ENCODE measurements at regions not wholly inside any gene's neighbourhood (a gene's known extent, or its start where the extent isn't known, plus 50 kb on each side); places are given as distances from the start of the nearest gene placed in this dataset.

GRCh38 chr1:168375566-168376300, 95.1 kb downstream of the TBX19 start:
- no peak for TF ChIP-seq POLR2A (IDR thresholded peaks at IDR 0.05; ENCODE audit: low read length)
- TF ChIP-seq GATA1 (IDR thresholded peaks at IDR 0.05; ENCODE audit: low read depth, low read length): no peak
- DNase-seq: no peak

- TF ChIP-seq POLR2A (IDR thresholded peaks at IDR 0.05; ENCODE audit: low read length) (no peak), GATA1 (IDR thresholded peaks at IDR 0.05; ENCODE audit: low read depth, low read length) (no peak)
- peak in 1 of 2 experiments; percentile 24 for DNase-seq
These were observed 93.9 kb downstream of the TBX19 start for GRCh38 chr1:168374566-168374965.

GRCh38 chr1:168373869-168374268, 93.2 kb downstream of the TBX19 start:
- no peak for DNase-seq
- TF ChIP-seq GATA1 (IDR thresholded peaks at IDR 0.05; ENCODE audit: low read depth, low read length) (no peak), POLR2A (IDR thresholded peaks at IDR 0.05; ENCODE audit: low read length) (no peak)

- TF ChIP-seq GATA1 (IDR thresholded peaks at IDR 0.05; ENCODE audit: low read depth, low read length): no peak
- no peak for TF ChIP-seq POLR2A (IDR thresholded peaks at IDR 0.05; ENCODE audit: low read length)
- peak; percentile 22 to 33 for DNase-seq
These were observed 92.2 kb downstream of the TBX19 start for GRCh38 chr1:168372861-168373371.

GRCh38 chr1:168372307-168372706, 91.6 kb downstream of the TBX19 start:
- peak; percentile 22 to 61 for DNase-seq
- TF ChIP-seq GATA1 (IDR thresholded peaks at IDR 0.05; ENCODE audit: low read depth, low read length) (no peak), POLR2A (IDR thresholded peaks at IDR 0.05; ENCODE audit: low read length) (no peak)

- no peak for DNase-seq
- no peak for TF ChIP-seq GATA1 (IDR thresholded peaks at IDR 0.05; ENCODE audit: low read depth, low read length)
- TF ChIP-seq POLR2A (IDR thresholded peaks at IDR 0.05; ENCODE audit: low read length): no peak
These were observed 90.8 kb downstream of the TBX19 start for GRCh38 chr1:168371477-168371876.

GRCh38 chr1:168370586-168370985, 89.9 kb downstream of the TBX19 start:
- no peak for TF ChIP-seq POLR2A (IDR thresholded peaks at IDR 0.05; ENCODE audit: low read length)
- no peak for TF ChIP-seq GATA1 (IDR thresholded peaks at IDR 0.05; ENCODE audit: low read depth, low read length)

GRCh38 chr1:168369655-168370054, 89.0 kb downstream of the TBX19 start:
- no peak for DNase-seq
- no peak for TF ChIP-seq GATA1 (IDR thresholded peaks at IDR 0.05; ENCODE audit: low read depth, low read length)
- no peak for TF ChIP-seq POLR2A (IDR thresholded peaks at IDR 0.05; ENCODE audit: low read length)

More at GRCh38 chr1:168370586-168370985, 89.9 kb downstream of the TBX19 start:
- no peak for DNase-seq

- no peak for TF ChIP-seq GATA1 (IDR thresholded peaks at IDR 0.05; ENCODE audit: low read depth, low read length)
- TF ChIP-seq POLR2A (IDR thresholded peaks at IDR 0.05; ENCODE audit: low read length): no peak
- DNase-seq: no peak
These were observed 87.5 kb downstream of the TBX19 start for GRCh38 chr1:168368131-168368530.

- DNase-seq: peak; percentile 7 to 14
- TF ChIP-seq GATA1 (IDR thresholded peaks at IDR 0.05; ENCODE audit: low read depth, low read length) (no peak), POLR2A (IDR thresholded peaks at IDR 0.05; ENCODE audit: low read length) (no peak)
These were observed 85.2 kb downstream of the TBX19 start for GRCh38 chr1:168365719-168366479.
